Glutamatergic neuron (in vitro differentiated cells): ENCODE measurements at regions not wholly inside any gene's neighbourhood (a gene's known extent, or its start where the extent isn't known, plus 50 kb on each side); places are given as distances from the start of the nearest gene placed in this dataset.

Source experiments
- DNase-seq: peaks from one replicate; pipeline ENCODE4 v3.0.0; 2022
- H3K27ac Mint-ChIP-seq: one replicate; pipeline ENCODE4 v1.8.0; 2020; ENCODE audit warnings: mild to moderate bottlenecking, mixed read lengths, inconsistent platforms; ENCODE audit not compliant: unreplicated experiment
- H3K27me3 Mint-ChIP-seq: one replicate; pipeline ENCODE4 v1.8.0; 2020; ENCODE audit warnings: mild to moderate bottlenecking, moderate library complexity, mixed read lengths, inconsistent platforms; ENCODE audit not compliant: unreplicated experiment
- H3K36me3 Mint-ChIP-seq: one replicate; pipeline ENCODE4 v1.8.0; 2020; ENCODE audit warnings: mild to moderate bottlenecking, mixed read lengths, inconsistent platforms; ENCODE audit not compliant: unreplicated experiment
- H3K4me1 Mint-ChIP-seq: one replicate; pipeline ENCODE4 v1.8.0; 2020; ENCODE audit warnings: mild to moderate bottlenecking, low read depth, mixed read lengths, inconsistent platforms; ENCODE audit not compliant: unreplicated experiment
- H3K4me3 Mint-ChIP-seq: one replicate; pipeline ENCODE4 v1.8.0; 2020; ENCODE audit warnings: mild to moderate bottlenecking, mixed read lengths, inconsistent platforms; ENCODE audit not compliant: unreplicated experiment
- H3K9me3 Mint-ChIP-seq: one replicate; pipeline ENCODE4 v1.8.0; 2020; ENCODE audit warnings: mild to moderate bottlenecking, moderate library complexity, mixed read lengths, inconsistent platforms; ENCODE audit not compliant: unreplicated experiment
- TF ChIP-seq, protein P1 (sequence below): fragments of 200-600 bp; sonication (generic); IDR thresholded peaks from one replicate; pipeline ENCODE4 v1.5.0; 2021; ENCODE audit not compliant: partially characterized antibody, unreplicated experiment

DNA sequence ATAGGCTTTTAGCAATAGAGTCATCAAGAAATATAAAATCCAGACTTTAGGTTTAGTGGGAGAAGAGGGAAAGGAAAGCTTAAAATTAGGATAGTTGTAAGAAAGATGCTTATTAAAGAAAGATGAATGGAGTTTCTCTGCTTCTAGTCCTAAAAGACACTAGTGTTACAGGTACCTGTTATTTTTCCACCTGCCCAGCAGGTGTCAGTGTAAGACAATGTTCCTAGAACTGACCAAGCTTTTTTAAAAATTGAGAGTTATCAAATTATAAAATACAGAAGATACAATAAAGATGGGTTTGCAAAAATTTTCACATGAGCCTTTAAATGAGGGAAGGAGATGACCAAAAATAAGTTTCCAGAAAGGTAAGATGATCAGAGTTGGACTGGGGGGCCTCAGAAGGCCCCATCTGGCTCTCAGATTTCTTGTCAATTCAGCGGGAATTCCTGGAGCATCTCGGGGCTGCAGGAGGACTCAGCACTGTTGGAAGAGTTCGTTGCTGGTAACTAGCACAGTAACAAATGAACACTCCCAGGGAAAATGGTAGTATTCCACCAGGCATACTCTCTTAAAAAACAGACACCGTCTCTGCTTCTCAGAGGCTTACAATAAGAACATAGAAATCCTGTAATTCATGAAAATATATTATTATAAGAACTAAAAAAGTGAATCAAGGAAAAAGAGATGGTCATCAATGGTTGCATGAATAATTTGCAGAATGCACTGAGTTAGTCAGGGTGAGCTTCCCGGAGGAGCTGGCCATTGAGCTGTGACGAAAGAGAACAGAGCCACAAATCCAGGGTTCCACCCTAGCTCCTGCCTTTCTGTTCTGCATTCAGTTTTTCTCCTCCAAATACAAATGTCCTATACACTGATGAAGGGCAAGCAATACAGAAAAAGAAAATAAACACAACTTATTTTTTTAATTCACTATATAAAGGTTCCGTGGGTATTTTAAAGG lies 71.8 kb upstream of the PIK3CG start:
- H3K9me3 Mint-ChIP-seq, result peaks cover 2% of the 10 kb centered on the region
- H3K4me1 Mint-ChIP-seq, result no peaks in the 10 kb centered on the region
- H3K27ac Mint-ChIP-seq, result no peak overlapping the region
- TF ChIP-seq, protein P1, sequence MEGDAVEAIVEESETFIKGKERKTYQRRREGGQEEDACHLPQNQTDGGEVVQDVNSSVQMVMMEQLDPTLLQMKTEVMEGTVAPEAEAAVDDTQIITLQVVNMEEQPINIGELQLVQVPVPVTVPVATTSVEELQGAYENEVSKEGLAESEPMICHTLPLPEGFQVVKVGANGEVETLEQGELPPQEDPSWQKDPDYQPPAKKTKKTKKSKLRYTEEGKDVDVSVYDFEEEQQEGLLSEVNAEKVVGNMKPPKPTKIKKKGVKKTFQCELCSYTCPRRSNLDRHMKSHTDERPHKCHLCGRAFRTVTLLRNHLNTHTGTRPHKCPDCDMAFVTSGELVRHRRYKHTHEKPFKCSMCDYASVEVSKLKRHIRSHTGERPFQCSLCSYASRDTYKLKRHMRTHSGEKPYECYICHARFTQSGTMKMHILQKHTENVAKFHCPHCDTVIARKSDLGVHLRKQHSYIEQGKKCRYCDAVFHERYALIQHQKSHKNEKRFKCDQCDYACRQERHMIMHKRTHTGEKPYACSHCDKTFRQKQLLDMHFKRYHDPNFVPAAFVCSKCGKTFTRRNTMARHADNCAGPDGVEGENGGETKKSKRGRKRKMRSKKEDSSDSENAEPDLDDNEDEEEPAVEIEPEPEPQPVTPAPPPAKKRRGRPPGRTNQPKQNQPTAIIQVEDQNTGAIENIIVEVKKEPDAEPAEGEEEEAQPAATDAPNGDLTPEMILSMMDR, result peak; percentile 38
- no peak for DNase-seq
- no peak overlapping the region for H3K4me3 Mint-ChIP-seq
- H3K27me3 Mint-ChIP-seq, result no peaks in the 10 kb centered on the region
- no peaks in the 10 kb centered on the region for H3K36me3 Mint-ChIP-seq

DNA sequence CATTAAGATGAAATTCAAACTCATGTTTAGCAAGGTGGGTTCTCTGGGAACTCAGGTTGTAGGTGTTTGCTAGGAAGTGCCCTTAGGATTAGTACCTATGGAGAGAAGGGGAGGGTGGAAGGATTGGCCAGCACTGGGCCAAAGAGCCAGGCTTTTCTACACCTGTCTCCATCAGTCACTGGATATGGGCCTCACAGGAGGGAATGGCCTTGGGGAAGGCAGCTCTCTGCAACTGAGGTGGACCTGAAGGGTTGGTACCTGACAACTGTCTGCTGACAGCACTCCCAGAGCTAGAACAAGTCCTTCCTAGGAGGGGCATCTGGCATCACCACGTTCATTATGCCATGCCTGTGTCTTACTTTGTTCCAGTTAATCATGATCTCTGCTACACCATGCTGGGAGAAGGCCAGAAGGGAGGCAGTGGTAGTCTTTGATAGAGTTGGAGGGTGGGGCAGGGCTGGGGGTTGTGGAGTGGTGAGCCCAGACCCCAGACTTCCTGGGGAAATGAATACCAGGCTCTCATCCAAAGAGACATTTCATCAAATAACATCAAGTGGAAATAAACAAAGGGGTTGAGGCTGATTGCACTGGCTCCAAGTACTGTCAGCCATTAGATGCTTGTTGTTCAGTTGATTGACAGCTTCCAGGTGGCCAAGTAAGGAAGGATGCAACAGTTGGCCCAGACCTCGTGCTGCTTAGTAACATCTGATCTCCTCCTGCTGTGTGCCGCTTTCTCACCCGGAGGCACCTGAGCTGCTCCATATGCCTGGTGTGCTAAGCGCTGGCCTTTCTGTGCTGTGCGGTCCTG lies 70.6 kb upstream of the PIK3CG start:
- TF ChIP-seq, protein P1, result no peak
- Mint-ChIP-seq H3K9me3 (peaks cover 2% of the 10 kb centered on the region), H3K27me3 (no peaks in the 10 kb centered on the region), H3K36me3 (no peaks in the 10 kb centered on the region), H3K4me1 (no peaks in the 10 kb centered on the region), H3K27ac (no peak overlapping the region), H3K4me3 (no peak overlapping the region)
- DNase-seq, result no peak

DNA sequence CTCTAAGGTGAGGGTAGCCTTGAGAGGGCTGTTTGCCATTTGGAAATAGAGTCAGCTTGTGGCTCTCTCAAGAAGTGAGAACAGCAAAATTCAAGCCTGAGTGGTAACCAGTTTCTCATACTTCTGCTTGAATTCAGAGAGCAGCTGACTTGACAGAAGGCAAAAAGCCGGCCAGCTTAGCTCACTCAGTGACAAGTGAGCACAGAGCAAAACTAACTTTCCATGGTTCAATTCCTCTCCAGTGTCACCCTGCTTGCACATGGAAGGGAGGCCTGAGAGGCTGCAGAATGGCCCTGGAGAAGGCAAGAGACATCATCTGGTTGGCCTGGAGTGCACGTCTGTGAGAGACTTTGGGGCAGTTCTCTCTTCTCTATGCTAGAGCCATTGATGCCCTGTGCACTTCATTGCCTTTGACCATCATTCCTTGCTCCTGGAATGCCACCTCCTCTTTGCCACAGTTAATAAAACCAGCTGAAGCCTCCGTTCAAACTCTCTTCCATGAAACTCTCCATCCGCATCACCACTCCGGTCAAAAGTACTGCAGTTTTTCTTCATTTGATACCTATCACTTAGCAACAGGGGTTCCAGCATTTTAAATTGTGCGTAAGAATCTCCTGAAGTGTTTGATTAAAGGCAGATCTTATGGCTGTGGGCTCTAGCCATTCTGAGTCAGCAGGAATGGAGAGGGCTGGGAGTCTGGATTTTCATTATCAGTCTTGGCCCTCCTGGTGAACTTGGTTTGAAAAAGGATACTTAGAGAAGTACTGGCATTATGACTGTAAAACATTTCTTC lies 69.8 kb upstream of the PIK3CG start:
- no peaks in the 10 kb centered on the region for H3K27me3 Mint-ChIP-seq
- no peak overlapping the region for H3K27ac Mint-ChIP-seq
- H3K36me3 Mint-ChIP-seq, result no peaks in the 10 kb centered on the region
- H3K9me3 Mint-ChIP-seq, result no peaks in the 10 kb centered on the region
- no peak for DNase-seq
- TF ChIP-seq, protein P1, result no peak
- H3K4me1 Mint-ChIP-seq, result no peaks in the 10 kb centered on the region
- no peak overlapping the region for H3K4me3 Mint-ChIP-seq

DNA sequence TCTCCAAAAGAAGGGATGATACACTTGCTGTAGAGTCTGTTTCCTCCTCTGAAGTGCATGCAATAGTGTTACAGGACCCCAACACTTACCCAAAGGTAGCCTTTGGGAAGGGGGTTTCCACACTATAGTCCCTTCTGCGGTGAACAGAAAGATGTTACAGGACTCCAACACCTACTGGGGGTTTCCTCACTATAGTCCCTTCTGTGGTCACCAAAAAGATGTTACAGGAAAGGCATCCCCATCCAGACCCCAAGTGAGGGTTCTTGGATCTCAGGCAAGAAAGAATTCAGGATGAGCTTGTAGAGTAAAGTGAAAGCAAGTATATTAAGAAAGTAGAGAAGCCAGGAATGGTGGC lies 69.2 kb upstream of the PIK3CG start:
- Mint-ChIP-seq H3K4me3 (no peak overlapping the region), H3K9me3 (no peaks in the 10 kb centered on the region), H3K4me1 (no peaks in the 10 kb centered on the region), H3K36me3 (no peaks in the 10 kb centered on the region), H3K27me3 (no peaks in the 10 kb centered on the region), H3K27ac (no peak overlapping the region)
- no peak for DNase-seq
- TF ChIP-seq, protein P1, result no peak
